Glutamatergic neuron (in vitro differentiated cells): ENCODE measurements at regions not wholly inside any gene's neighbourhood (a gene's known extent, or its start where the extent isn't known, plus 50 kb on each side); places are given as distances from the start of the nearest gene placed in this dataset.

ENCODE experiments used
- DNase-seq: peaks from one replicate; pipeline ENCODE4 v3.0.0; 2022
- H3K27ac Mint-ChIP-seq: one replicate; pipeline ENCODE4 v1.8.0; 2020; ENCODE audit warnings: mild to moderate bottlenecking, mixed read lengths, inconsistent platforms; ENCODE audit not compliant: unreplicated experiment
- H3K27me3 Mint-ChIP-seq: one replicate; pipeline ENCODE4 v1.8.0; 2020; ENCODE audit warnings: mild to moderate bottlenecking, moderate library complexity, mixed read lengths, inconsistent platforms; ENCODE audit not compliant: unreplicated experiment
- H3K36me3 Mint-ChIP-seq: one replicate; pipeline ENCODE4 v1.8.0; 2020; ENCODE audit warnings: mild to moderate bottlenecking, mixed read lengths, inconsistent platforms; ENCODE audit not compliant: unreplicated experiment
- H3K4me1 Mint-ChIP-seq: one replicate; pipeline ENCODE4 v1.8.0; 2020; ENCODE audit warnings: mild to moderate bottlenecking, low read depth, mixed read lengths, inconsistent platforms; ENCODE audit not compliant: unreplicated experiment
- H3K4me3 Mint-ChIP-seq: one replicate; pipeline ENCODE4 v1.8.0; 2020; ENCODE audit warnings: mild to moderate bottlenecking, mixed read lengths, inconsistent platforms; ENCODE audit not compliant: unreplicated experiment
- H3K9me3 Mint-ChIP-seq: one replicate; pipeline ENCODE4 v1.8.0; 2020; ENCODE audit warnings: mild to moderate bottlenecking, moderate library complexity, mixed read lengths, inconsistent platforms; ENCODE audit not compliant: unreplicated experiment
- CTCF ChIP-seq: fragments of 200-600 bp; sonication (generic); IDR thresholded peaks from one replicate; pipeline ENCODE4 v1.5.0; 2021; ENCODE audit not compliant: partially characterized antibody, unreplicated experiment

DNA sequence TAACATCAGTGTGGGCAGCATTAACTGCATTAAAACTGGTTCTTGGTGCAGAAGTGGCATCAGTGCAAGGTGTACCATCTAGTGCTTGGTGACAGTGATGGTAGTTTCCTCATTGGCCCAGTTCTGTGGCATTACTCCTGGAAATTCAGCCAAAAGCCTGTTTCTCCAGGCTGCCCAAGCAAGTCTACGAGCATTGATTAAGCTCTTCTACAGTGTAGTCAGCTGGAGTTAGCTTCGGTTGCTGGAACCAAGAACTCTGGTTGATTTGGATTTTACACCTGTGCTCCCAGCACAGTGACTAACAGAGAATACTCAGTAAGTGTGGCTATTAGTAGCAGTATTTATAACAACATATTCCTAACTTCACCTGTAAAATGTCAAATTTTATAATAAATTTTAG lies 84.9 kb upstream of the ZDHHC17 start:
- Mint-ChIP-seq H3K4me3 (no peak overlapping the region), H3K4me1 (peaks cover 1% of the 10 kb centered on the region), H3K36me3 (no peaks in the 10 kb centered on the region), H3K9me3 (peaks cover 3% of the 10 kb centered on the region), H3K27me3 (peaks cover 4% of the 10 kb centered on the region), H3K27ac (no peak overlapping the region)
- no peak for DNase-seq
- no peak for TF ChIP-seq CTCF

DNA sequence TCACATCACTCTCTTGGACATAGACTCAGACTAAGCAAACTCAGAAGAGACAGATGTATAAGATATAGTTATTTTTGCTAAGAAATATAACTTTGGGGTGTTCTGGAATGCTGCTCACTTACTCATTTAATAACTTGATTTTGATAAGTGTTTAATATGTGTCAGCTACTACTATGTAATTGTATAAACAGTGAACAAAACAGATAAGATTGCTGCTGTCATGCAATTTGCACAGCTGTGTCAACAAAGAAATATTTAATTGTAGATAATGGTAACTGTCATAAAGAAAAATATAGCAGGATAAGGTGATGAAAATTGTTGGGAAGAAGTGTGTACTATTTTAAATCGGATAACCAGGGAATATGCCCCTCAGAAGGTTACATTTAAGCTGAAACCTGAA lies 84.1 kb upstream of the ZDHHC17 start:
- H3K36me3 Mint-ChIP-seq = no peaks in the 10 kb centered on the region
- no peak overlapping the region for H3K4me3 Mint-ChIP-seq
- H3K27me3 Mint-ChIP-seq = peaks cover 4% of the 10 kb centered on the region
- H3K4me1 Mint-ChIP-seq = peaks cover 1% of the 10 kb centered on the region
- DNase-seq = no peak
- H3K9me3 Mint-ChIP-seq = peaks cover 3% of the 10 kb centered on the region
- H3K27ac Mint-ChIP-seq = no peak overlapping the region
- TF ChIP-seq CTCF = no peak

DNA sequence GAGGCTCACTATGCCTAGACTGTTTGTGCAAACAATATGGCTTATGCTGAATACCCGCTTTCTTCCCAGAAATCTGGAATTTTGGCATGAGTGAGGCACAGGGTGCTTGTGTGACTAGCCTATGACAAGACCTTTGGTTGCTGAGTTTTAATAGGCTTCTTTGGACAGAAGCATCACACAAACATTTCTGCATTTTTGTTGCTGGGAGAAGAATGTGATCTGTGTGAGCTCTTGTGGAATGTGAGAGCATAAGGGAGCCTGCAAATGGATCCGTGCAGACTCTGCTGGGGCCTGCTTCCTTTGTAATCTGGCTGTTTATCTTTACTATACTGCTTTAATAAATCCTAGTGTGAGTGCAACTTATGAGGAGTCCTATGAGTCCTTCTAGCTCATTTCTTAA lies 83.0 kb upstream of the ZDHHC17 start:
- Mint-ChIP-seq H3K27me3 (peaks cover 4% of the 10 kb centered on the region), H3K4me1 (no peaks in the 10 kb centered on the region), H3K4me3 (no peak overlapping the region), H3K36me3 (no peaks in the 10 kb centered on the region), H3K27ac (no peak overlapping the region), H3K9me3 (peaks cover 3% of the 10 kb centered on the region)
- no peak for TF ChIP-seq CTCF
- no peak for DNase-seq

DNA sequence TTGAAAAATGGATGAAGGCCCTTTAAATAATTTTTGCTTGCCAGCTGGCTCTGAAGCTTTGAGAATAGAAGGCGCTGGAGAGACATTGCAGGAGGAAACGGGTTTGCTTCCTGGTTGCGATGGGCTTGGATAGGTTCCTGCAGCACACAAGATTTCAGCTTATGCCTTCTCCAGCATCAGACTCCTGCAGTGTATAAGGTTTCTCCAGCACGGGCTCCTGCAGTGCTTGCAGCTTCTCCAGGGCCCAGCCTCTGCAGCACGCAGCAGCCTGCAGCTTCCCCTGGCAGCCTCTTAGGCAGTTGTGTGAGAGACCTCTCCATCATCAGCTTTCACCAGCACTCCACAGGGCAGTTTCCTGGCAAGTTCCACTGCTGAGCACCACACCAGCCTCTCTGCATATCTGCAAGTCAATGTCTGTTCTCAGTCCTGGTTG lies 78.7 kb upstream of the ZDHHC17 start:
- peaks cover 5% of the 10 kb centered on the region for H3K4me1 Mint-ChIP-seq
- no peaks in the 10 kb centered on the region for H3K36me3 Mint-ChIP-seq
- no peak for TF ChIP-seq CTCF
- H3K27me3 Mint-ChIP-seq = no peaks in the 10 kb centered on the region
- peak; percentile 22 for DNase-seq
- no peak overlapping the region for H3K27ac Mint-ChIP-seq
- no peaks in the 10 kb centered on the region for H3K9me3 Mint-ChIP-seq
- H3K4me3 Mint-ChIP-seq = no peak overlapping the region

- Mint-ChIP-seq H3K27ac (no peak overlapping the region), H3K36me3 (no peaks in the 10 kb centered on the region), H3K27me3 (no peaks in the 10 kb centered on the region), H3K4me1 (peaks cover 5% of the 10 kb centered on the region), H3K9me3 (no peaks in the 10 kb centered on the region), H3K4me3 (no peak overlapping the region)
- no peak for DNase-seq
- TF ChIP-seq CTCF = no peak
Observed at GRCh38 chr12:76687981-76688380, 75.9 kb upstream of the ZDHHC17 start.
